ENCODE measurements at regions not wholly inside any gene's neighbourhood (a gene's known extent, or its start where the extent isn't known, plus 50 kb on each side); places are given as distances from the start of the nearest gene placed in this dataset.

- TF ChIP-seq CTCF (IDR thresholded peaks at IDR 0.05; ENCODE audit: low read length): no peak
- TF ChIP-seq EZH2 (optimal IDR thresholded peaks at IDR 0.05; ENCODE audit: low read depth, low read length): no peak
Measured at GRCh38 chr10:91038971-91039370, 118.1 kb upstream of the ANKRD1 start.
